GM19238 (cell line): ENCODE measurements at regions not wholly inside any gene's neighbourhood (a gene's known extent, or its start where the extent isn't known, plus 50 kb on each side); places are given as distances from the start of the nearest gene placed in this dataset.
"Not testable (repeated sequence)": the region's sequence is repeated elsewhere in the genome, so short reads cannot be mapped to it uniquely, and the experiment has no call there.

Experiments used
- DNase-seq: peaks from one replicate; pipeline ENCODE4 v3.0.0; 2011; ENCODE audit warnings: low spot score; ENCODE audit not compliant: insufficient read length

DNA sequence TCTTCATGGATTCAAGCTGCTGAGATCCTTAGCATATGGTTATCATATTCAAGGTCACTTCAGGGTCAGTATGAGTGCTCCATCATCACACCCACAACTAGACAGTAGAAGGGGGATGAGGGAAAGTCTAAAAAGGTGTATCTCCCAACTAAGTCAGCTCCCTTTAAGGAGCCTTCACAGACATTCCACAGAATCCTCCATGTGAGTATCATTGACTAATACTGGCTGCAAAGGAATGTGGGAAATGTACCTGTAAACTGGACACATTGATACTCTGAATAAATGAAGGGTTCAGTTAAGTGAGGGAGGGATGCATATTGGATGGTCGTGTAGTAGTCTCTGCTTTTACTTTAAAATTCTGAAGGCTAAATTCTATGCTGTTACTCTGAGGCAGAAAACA is 330.7 kb downstream of the LRRC70 start:
- DNase-seq, result no peak

DNA sequence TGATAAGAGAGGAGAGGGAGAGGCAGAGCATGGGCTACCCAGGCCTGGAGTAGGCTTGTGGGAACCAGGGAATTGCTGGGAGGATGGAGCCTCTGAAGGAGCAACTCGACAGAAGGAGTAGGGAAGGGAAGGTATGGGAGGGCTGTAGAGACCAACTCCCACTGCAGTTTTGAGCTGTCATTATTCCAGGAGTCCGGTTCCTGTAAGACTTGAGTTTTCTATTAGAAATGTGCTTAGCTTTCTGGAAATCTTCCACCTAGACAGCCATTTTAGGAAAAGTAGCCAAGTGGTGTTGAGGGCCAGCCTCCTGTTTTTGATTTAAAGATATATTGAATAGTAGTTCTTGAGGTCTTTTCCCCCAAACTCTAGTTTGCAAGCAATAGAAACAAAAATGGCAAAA is 323.5 kb downstream of the LRRC70 start:
- no peak for DNase-seq

DNA sequence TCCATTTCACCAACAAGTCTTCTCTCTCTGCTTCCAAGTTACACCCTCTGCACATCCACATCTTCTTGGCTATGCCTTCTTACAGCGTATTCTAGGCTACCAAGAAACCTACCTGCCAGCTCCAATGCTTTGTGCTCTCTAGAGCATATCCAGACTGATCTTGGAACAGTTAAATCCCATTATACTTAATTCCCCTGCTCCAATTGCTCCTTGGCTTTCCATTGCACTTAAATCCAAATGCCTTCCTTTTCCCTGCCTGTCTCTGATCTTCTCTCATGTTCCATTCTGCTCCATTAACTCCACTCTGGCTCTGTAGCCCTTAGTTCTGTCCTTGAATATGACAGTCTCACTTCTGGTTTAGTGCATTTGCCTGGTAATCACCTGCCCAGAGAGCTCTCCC is 322.4 kb downstream of the LRRC70 start:
- DNase-seq, result no peak

DNA sequence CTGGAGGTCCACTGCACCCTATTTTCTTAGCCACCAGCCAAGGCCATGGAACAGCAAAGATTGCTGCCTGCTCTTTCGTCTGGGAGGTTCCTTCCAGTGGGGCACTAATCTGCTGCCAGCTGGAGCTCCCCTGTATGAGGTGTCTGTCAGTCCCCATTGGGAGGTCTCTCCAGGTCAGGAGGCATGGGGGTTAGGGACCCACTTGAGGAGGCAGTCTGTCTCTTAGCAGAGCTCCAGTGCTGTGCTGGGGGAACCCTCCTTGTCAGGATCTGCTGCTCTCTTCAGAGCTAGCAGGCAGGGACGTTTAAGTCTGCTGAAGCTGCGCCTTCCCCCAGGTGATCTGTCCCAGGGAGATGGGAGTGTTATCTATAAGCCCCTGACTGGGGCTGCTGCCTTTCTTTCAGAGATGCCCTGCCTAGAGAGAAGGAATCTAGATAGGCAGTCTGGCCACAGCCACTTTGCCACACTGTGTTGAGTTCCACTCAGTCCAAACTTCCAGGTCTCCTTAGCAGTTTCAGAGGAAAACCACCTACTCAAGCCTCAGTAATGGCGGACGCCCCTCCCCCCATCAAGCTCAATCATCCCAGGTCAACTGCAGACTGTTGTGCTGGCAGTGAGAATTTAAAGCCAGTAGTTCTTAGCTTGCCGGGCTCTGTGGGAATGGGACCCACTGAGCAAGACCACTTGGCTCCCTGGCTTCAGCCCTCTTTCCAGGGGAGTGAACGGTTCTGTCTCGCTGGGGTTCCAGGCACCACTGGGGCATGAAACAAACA is 317.7 kb downstream of the LRRC70 start:
- no peak for DNase-seq

DNA sequence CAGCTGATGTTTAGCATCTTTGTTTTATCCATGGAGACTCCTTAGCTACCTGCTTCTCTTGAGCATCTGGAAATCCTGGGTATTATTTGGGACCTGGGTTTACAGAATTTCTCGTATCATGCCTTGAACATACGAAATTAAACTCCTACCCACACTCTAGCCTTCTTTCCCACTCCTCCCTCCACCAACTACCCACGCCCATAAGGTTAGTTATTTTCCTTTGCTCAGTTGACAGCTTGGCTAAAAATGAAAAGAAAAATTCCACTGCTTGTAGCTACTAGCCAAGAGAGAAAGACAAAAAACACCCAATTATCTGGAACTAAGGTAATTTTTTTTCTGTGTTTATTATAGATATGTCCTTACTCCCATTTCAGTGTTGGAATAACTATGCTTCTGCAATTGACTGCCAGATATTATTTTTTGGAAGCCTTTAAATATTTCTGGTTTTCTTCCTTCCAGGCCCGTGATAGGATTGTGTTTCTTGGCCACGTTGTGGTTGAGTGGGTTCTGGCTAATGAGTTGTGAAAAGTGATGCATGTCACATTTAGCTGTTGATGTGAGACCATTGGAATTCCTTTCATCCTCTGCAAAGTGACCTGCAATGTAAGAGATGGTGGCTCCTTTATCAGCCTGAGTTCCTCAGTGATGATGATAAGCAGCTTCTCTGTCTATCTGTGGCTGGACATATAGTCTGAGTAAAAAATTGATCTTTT is 308.1 kb downstream of the LRRC70 start:
- DNase-seq, result no peak

DNA sequence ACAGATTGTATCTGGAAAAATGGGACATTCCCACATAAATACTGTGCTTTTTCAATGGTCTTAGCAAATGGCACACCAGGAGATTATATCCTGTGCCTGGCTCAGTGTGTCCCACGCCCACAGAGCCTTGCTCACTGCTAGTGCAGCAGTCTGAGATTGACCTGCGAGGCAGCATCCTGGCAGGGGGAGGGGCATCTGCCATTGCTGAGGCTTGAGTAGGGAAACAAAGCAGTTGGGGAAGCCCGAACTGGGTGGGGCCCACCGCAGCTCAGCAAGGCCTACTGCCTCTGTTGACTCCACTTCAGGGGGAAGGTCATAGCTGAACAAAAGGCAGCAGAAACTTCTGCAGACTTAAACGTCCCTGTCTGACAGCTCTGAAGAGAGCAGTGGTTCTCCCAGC is 258.7 kb downstream of the LRRC70 start:
- not testable (repeated sequence) for DNase-seq

DNA sequence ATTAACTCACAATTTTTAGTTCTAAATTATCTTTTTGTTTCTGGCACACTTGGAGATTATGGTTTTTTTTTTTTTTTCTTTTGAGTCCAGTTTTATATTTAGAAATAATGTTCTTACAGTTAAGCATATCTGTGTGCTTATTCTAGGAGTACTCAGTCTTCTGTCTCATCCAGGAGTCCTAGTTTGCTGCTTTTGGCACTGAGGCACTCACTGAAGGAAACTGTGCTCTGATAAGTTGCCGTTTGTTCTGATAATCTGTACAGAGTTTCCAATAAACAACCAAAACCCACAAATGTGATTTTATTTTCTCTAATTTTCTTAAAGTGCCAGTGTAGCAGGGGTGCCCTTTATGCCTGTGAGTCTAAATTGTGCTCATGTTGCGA is 251.0 kb downstream of the LRRC70 start:
- DNase-seq, result no peak

DNA sequence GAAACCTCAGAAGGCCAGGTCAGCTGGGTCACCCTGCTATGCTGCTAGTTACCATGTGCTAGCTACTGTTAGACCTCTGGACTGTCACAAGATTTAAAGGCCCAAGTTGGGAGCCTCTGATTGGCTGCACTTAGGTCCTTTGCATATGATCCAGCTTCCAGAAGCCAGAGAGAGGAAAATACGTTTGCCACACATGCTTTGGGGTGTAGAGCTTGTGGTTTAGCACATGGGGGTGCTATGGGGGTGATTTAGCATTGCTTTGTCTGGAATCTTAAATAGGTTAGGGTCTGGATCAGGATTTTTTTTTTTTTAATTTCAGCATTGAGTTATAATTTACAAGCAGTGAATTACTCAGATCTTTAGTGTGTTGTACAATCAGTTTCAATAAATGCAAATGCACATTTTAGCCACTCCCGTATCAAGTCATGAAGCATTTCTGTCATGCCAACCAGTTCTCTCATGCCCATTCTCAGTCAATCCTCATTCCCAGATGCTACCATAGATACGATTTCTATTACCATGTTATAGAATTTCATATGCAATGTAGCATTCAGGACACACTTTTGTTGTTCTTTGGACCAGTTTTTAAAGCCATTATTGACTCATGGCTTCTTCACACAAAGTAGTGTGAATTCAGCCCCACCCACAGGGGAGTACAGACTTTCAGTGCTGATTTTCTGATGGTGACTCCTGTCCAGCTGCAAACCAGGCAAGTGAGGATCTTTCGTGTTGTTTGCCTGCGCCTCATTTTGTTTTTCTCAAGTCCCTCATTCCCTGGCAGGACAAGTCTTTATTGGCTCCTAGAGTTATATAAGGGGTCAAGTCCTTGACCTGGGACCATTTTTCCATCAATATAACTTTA is 250.4 kb downstream of the LRRC70 start:
- DNase-seq, result no peak

DNA sequence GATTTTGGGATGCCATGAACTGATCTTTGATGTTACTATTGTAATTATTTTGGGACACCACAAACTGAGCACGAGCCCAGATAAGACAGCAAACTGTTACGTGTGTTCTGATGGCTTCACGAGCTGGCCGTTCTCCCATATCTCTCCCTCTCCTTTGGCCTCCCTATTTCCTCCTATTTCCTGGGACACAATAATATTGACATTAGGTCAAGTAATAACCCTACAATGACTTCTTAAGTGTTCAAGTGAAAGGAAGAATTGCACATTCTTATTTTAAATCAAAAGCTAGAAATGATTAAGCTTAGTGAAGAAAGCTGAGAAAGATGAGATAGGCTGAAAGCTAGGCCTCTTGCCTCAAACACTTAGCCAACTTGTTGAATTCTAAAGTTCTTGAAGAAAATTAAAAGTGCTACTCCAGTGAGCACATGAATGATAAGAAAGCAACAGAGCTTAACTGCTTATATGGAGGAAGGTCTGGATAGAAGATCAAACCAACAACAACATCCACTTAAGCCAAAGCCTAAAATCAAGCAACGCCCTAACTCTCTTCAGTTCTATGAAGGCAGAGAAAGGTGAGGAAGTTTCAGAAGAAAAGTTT is 247.1 kb downstream of the LRRC70 start:
- DNase-seq, result no peak

DNA sequence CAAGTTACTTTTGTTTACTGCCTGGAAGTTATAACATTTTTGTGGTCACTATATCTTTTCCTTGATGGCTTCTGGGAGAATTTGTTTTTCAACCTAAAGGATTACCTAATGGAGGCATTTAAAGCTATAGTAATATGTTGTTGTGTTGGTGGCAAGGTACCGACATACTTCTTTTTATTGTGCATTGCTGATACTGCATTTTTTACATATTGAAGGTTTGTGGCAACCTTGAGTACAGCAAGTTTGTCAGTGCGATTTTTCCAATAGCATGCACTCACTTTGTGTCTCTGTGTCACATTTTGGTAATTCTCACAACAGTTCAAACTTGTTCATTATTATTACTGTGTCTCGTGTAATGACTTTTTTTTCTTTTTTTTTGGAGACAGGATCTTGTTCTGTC is 246.3 kb downstream of the LRRC70 start:
- DNase-seq, result no peak

DNA sequence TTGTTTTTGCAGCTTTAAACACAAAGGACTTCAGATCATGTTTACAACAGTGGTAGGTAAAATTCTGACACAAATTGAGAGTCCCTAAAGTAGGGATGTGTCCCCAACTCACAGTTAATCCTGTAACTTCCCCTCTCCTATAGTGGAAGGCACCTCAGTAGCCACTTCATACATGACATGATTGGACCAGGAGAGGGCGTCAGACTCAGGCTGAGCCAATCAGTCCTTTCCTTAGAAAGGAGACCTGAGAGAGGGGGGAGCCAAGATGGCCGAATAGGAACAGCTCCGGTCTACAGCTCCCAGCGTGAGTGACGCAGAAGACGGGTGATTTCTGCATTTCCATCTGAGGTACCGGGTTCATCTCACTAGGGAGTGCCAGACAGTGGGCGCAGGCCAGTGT is 238.4 kb downstream of the LRRC70 start:
- DNase-seq, result not testable (repeated sequence)

DNA sequence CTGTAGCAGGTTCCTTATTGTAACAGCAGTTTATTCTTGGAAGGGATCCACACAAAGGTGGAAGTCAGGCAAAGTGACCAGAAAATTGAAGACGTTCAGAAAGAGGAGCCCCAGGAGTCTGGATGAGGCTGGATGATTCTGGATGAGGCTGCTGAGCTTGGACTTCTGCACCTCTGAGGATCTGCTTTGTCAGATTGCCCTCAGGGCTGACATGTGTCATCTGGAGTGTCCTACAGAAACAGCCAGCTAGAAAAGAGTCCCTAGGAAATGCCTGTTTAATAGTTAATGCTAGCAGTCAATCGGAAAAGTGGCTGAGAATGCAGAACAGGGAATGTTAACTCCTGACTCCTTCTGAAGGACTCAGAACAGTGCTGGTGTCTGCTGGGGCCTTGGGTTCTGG is 236.4 kb downstream of the LRRC70 start:
- no peak for DNase-seq

DNA sequence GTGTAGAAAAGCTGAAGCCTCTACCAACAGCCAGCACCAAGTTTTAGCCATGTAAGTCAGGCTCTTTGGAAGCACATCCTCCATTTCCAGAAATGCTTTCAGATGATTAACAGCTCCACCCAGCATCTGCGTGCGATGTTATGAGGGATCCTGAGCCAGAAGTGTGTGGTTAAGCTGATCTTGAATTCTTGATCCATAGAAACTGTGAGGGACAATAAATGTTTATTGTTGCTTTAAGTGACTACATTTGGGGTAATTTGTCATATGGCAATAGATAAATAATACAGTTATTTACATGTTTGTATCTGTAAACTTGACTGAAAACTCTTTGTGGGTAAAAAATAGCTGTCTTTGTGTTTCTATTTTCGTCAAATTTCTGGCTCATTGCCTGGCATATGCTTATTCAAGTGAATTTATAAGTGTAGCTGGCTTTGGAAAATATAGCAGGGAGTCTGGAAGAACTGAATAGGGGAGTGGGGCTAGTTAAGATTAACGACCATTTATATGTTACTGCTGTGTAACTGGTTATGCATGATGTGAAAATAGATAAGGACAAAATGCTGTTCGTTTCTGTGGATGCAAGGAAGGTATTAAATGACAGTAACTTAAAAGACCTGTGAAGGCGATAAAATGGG is 234.1 kb downstream of the LRRC70 start:
- no peak for DNase-seq

DNA sequence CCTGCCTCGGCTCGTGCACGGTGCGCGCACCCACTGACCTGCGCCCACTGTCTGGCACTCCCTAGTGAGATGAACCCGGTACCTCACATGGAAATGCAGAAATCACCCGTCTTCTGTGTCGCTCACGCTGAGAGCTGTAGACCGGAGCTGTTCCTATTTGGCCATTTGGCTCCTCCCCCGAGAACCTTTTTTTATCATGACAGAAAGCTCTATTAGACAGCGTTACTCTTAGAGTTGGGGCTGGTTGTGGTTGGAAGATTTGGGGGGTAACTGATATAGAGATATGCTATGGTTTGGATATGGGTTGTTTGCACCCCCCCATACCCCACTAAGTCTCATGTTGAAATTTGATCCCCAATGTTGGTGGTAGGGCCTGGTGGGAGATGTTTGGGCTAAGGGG is 226.2 kb downstream of the LRRC70 start:
- DNase-seq, result not testable (repeated sequence)

DNA sequence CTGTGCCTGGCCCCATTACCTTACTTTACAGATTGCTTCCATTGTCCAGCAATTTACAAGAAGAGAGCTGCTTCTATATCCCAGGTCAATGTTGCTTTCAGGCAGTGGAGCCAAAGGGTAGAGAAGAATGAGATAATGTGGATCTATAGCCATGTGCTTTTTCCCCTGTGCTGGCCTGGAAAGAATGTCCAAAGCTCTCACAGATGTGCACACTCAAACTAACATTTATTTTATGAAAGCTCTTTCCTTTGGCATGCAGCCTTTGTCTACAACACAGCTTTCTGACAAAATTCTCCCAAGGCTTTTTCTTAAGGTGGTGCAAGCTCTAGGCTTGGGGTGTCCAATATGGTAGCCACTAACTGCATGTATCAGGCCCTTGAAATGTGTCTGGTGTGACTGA is 217.3 kb downstream of the LRRC70 start:
- no peak for DNase-seq

DNA sequence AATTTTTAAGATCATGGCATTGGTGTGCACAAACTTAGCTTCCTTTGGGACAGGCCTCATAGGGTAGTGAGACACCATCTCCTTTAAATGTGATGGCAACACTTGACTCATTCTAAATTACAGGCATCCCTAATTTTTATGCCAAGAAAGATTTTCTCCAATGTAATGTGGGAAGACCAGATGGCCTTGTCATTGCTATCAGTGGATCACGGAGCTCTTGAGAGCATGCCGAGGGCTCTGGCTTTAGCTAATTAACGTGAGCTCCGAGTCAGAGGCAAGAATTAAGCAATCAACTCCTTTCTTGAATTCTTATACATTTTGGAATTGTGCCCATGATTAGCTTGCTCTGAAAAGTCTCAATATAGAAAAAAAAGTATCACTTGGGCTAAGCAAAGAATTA is 215.8 kb downstream of the LRRC70 start:
- DNase-seq, result no peak

DNA sequence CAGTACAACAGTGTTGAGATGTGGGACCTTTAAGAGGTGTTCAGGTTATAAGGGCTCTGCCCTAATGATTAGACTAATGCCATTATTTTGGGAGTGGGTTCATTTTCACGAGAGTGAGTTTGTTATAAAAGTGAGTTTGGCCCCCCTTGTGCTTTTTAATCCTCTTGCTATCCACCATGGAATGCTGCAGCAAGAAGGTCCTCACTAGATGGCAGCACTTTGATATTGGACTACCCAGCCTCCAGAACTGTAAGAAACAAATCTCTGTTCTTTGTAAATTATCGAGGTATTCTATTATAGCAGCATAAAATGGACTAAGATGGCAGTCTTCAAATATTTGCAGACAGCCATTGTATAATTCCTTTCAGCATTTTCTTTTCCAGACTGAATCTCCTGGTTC is 212.4 kb downstream of the LRRC70 start:
- DNase-seq, result no peak

DNA sequence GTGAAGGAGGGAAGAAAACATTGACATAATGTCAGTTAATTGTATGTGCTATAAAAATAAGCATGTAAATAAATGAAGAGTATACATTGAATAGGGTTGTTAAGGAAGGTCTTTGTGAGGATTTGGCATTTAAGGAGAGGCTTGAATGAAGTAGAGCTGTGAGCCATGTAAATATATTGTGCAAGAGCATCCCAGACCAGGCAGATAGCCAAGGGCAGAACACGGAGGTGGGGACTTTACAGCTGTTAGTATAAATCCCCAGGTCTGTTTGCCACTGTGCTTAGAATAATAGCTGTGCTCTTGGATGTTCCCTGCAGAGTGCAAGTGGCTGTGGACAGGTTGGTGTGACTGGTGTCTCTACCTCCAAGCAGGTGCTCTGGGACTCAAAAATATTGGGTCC is 211.7 kb downstream of the LRRC70 start:
- DNase-seq, result no peak

DNA sequence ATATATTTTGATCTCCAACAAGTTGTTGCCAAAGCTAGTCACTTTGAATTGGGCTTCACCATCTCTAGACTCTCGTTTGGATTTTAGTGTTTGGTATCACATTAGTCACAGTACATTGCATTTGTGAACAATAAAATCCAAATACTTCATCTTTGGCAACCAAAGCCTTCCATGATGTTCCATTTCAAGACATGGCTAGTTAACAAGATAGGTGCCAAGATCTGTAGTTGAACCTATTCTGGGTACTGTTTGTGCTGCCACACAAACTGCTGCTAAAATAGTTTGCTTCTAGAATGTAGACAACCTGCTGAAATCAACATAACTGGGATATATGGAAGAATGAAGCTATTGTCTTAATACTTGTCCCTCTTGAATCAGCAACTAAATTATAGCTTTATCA is 207.5 kb downstream of the LRRC70 start:
- no peak for DNase-seq

DNA sequence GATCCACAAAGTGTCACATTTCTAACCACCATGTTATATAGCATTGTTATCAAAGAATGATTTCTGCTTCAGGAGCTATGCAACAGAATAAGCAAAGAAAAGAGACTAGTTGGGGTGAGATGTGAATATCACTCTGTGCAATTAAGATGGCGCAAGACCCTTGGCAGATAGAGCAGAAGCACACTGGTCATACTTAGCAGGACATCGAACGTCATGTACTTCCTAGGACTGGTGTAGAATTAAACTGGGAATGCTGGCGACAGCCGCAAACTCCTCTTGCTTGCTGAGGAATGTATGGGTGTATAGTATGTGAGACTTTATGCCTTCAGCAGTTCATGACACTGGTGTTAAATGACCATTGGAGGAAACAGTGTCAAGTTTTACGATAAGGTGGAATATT is 207.0 kb downstream of the LRRC70 start:
- DNase-seq, result no peak

DNA sequence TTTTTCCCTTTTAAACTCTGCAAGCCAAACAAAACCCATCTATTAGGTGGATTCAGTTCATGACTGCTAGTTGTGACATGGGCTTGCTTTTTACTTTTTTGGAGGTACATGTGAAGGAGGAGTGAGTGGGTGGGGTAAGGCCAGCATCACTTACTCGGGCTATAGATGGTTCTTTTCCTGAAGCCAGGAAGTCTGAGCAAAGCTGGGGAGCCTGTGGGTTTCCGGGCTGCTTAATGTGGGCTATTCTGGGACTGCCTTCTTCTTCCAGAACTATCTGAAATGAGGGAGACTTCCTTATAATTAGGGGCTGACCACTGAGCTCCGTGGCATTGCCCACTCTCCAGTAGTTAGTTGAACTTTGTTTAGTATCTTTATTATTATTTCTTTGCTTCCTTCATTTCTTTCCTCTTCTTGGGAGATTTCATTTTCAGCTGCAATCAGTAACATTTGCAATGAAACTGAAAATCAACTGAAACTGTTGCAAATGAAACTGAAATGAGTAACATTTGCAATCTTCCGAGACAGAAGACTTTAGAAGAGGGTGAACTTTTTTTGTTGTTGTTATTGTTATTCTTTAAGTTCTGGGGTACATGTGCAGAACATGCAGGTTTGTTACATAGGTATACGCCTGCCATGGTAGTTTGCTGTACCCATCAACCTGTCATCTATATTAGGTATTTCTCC is 204.9 kb downstream of the LRRC70 start:
- DNase-seq, result no peak
